CD4-positive, alpha-beta T cell (primary cell): ENCODE measurements at regions not wholly inside any gene's neighbourhood (a gene's known extent, or its start where the extent isn't known, plus 50 kb on each side); places are given as distances from the start of the nearest gene placed in this dataset.

ENCODE experiments used
- ATAC-seq: fragments of 200-7000 bp; cut with Tn5 transposase; one replicate; pipeline ENCODE4 v1.10.0; 2022; ENCODE audit warnings: mild to moderate bottlenecking; ENCODE audit not compliant: poor library complexity
- CTCF ChIA-PET: fragments of 350-600 bp; sonication (Branson Sonifier 250); formaldehyde crosslinking; loops from one replicate; lab custom pipeline; 2021; ENCODE audit warnings: antibody characterized with exemption, inconsistent platforms; lab: Charles Lee
- POLR2A ChIA-PET: fragments of 350-600 bp; sonication (Branson Sonifier 250); formaldehyde crosslinking; loops from one replicate; lab custom pipeline; 2021; ENCODE audit warnings: antibody characterized with exemption, inconsistent platforms; lab: Charles Lee
- DNase-seq, 14 experiments: peaks; one replicate each; pipeline ENCODE4 v3.0.0-alpha.2; 2013 to 2020; ENCODE audit warnings: mixed read lengths in 2 of 14
- H3K27ac ChIP-seq, 2 donors: one replicate each; pipeline versions ENCODE4 v1.5.1 to v1.7.0; 2013; ENCODE audit warnings: low read length in 2 of 2, low read depth in 1 of 2, mild to moderate bottlenecking in 1 of 2
- H3K27me3 ChIP-seq, 2 experiments: 1 replicate in 1 of 2; 2 replicates in 1 of 2; pipeline versions ENCODE4 v1.6.1 to v1.7.0; 2013; ENCODE audit warnings: low read length in 2 of 2, control low read depth in 1 of 2, mild to moderate bottlenecking in 1 of 2, moderate library complexity in 1 of 2; ENCODE audit not compliant: insufficient read depth in 2 of 2, control insufficient read depth in 1 of 2
- H3K36me3 ChIP-seq: one replicate; pipeline ENCODE4 v1.6.1; 2013; ENCODE audit warnings: low read length, control low read depth; ENCODE audit not compliant: insufficient read depth
- H3K4me1 ChIP-seq: one replicate; pipeline ENCODE4 v1.6.1; 2013; ENCODE audit warnings: low read length, control low read depth; ENCODE audit not compliant: insufficient read depth
- H3K4me3 ChIP-seq: one replicate; pipeline ENCODE4 v1.5.1; 2013; ENCODE audit warnings: mild to moderate bottlenecking, low read length, moderate library complexity
- H3K9me3 ChIP-seq, 2 experiments: 1 replicate in 1 of 2; 2 replicates in 1 of 2; pipeline versions ENCODE4 v1.6.1 to v1.7.0; 2013; ENCODE audit warnings: low read length in 2 of 2, mild to moderate bottlenecking in 2 of 2, control low read depth in 1 of 2, moderate library complexity in 1 of 2; ENCODE audit not compliant: control insufficient read depth in 1 of 2, insufficient read depth in 1 of 2
- H3K27ac Mint-ChIP-seq: one replicate; pipeline ENCODE4 v1.8.0; 2020; ENCODE audit warnings: mixed read lengths
- H3K27me3 Mint-ChIP-seq: one replicate; pipeline ENCODE4 v1.8.0; 2021; ENCODE audit warnings: mixed read lengths
- H3K36me3 Mint-ChIP-seq: one replicate; pipeline ENCODE4 v1.8.0; 2021; ENCODE audit warnings: low read depth, mixed read lengths
- H3K4me1 Mint-ChIP-seq: one replicate; pipeline ENCODE4 v1.8.0; 2021; ENCODE audit warnings: low read depth, mixed read lengths
- H3K4me3 Mint-ChIP-seq: one replicate; pipeline ENCODE4 v1.8.0; 2020; ENCODE audit warnings: mild to moderate bottlenecking, mixed read lengths
- H3K9me3 Mint-ChIP-seq: one replicate; pipeline ENCODE4 v1.8.0; 2020; ENCODE audit warnings: mixed read lengths
- CTCF ChIP-seq: fragments of 200-600 bp; IDR thresholded peaks from one replicate; pipeline ENCODE4 v1.8.0; 2022; ENCODE audit warnings: antibody characterized with exemption, mild to moderate bottlenecking
- intact Hi-C, 2 experiments: fragments of 100-400 bp; cut with DNase I in 1 of 2; cut with micrococcal nuclease in 1 of 2; formaldehyde crosslinking; loops; one replicate each; pipeline versions ENCODE4 v1.15.1 to v1.9.0; 2023 to 2025; cut with DNase I, micrococcal nuclease

- DNase-seq (no peak), ATAC-seq (no peak)
- H3K27ac Mint-ChIP-seq = no peak overlapping the region
- no peaks in the 10 kb centered on the region for H3K27me3 ChIP-seq
- intact Hi-C loops = loop anchor here (5.0 to 10.0 kb wide), 3 partner anchors 97 to 665 kb away; partner anchors contain the start of genes PPIF (in 1 of the 2) and ZMIZ1 (in 1 of the 2)
- no peaks in the 10 kb centered on the region for H3K9me3 ChIP-seq
- H3K9me3 Mint-ChIP-seq = no peaks in the 10 kb centered on the region
- H3K4me3 ChIP-seq = no peak overlapping the region
- no peak overlapping the region for H3K4me3 Mint-ChIP-seq
- H3K27ac ChIP-seq = no peak overlapping the region
- no peaks in the 10 kb centered on the region for H3K27me3 Mint-ChIP-seq
- peaks cover 19% of the 10 kb centered on the region for H3K4me1 ChIP-seq
- H3K4me1 Mint-ChIP-seq = peaks cover 15% of the 10 kb centered on the region
- ChIA-PET CTCF (no interaction called here), POLR2A (no interaction called here)
- no peaks in the 10 kb centered on the region for H3K36me3 Mint-ChIP-seq
- H3K36me3 ChIP-seq = no peaks in the 10 kb centered on the region
- no peak for TF ChIP-seq CTCF
Measured at GRCh38 chr10:78970261-78970660, 98.5 kb upstream of the ZMIZ1 start.

- CTCF ChIA-PET = no interaction called here
Measured at GRCh38 chr10:78971094-78971682, 97.6 kb upstream of the ZMIZ1 start.

GRCh38 chr10:78972160-78972946 is 96.4 kb upstream of the ZMIZ1 start:
- H3K4me1 ChIP-seq = peaks cover 19% of the 10 kb centered on the region
- H3K27me3 ChIP-seq = no peaks in the 10 kb centered on the region
- intact Hi-C loops = loop anchor here (1.0 to 10.0 kb wide), 4 partner anchors 95 to 668 kb away; partner anchors contain the start of genes PPIF (in 1 of the 2) and ZMIZ1 (in 1 of the 2)
- ATAC-seq = no peak
- POLR2A ChIA-PET = interaction anchor here (2.2 kb wide), 1 partner anchor 28 kb away, joined by 7 read pairs; no protein-coding TSS in a partner anchor
- no peaks in the 10 kb centered on the region for H3K36me3 ChIP-seq
- peak overlapping the region; percentile 91 for H3K4me3 Mint-ChIP-seq
- no peaks in the 10 kb centered on the region for H3K27me3 Mint-ChIP-seq
- no peak overlapping the region for H3K27ac ChIP-seq
- CTCF ChIA-PET = no interaction called here
- no peak overlapping the region for H3K4me3 ChIP-seq
- no peaks in the 10 kb centered on the region for H3K36me3 Mint-ChIP-seq
- H3K9me3 Mint-ChIP-seq = no peaks in the 10 kb centered on the region
- DNase-seq = peak in 1 of 14 experiments; percentile 37
- H3K27ac Mint-ChIP-seq = peak overlapping the region; percentile 69
- no peak for TF ChIP-seq CTCF
- H3K9me3 ChIP-seq = no peaks in the 10 kb centered on the region
- peaks cover 15% of the 10 kb centered on the region for H3K4me1 Mint-ChIP-seq

More at GRCh38 chr10:78971094-78971682, 97.6 kb upstream of the ZMIZ1 start:
- no peak for TF ChIP-seq CTCF
- H3K36me3 ChIP-seq = no peaks in the 10 kb centered on the region
- DNase-seq (no peak), ATAC-seq (no peak)
- no peaks in the 10 kb centered on the region for H3K27me3 ChIP-seq
- Mint-ChIP-seq H3K36me3 (no peaks in the 10 kb centered on the region), H3K9me3 (no peaks in the 10 kb centered on the region), H3K4me3 (no peak overlapping the region), H3K27ac (no peak overlapping the region), H3K4me1 (peaks cover 15% of the 10 kb centered on the region), H3K27me3 (no peaks in the 10 kb centered on the region)
- POLR2A ChIA-PET = no interaction called here
- intact Hi-C loops = loop anchor here (5.0 to 10.0 kb wide), 3 partner anchors 96 to 666 kb away; partner anchors contain the start of genes PPIF (in 1 of the 2) and ZMIZ1 (in 1 of the 2)
- no peak overlapping the region for H3K27ac ChIP-seq
- peaks cover 19% of the 10 kb centered on the region for H3K4me1 ChIP-seq
- H3K4me3 ChIP-seq = no peak overlapping the region
- H3K9me3 ChIP-seq = no peaks in the 10 kb centered on the region
